NAMALWA (cell line): ENCODE measurements at regions not wholly inside any gene's neighbourhood (a gene's known extent, or its start where the extent isn't known, plus 50 kb on each side); places are given as distances from the start of the nearest gene placed in this dataset.
"Not testable (repeated sequence)": the region's sequence is repeated elsewhere in the genome, so short reads cannot be mapped to it uniquely, and the experiment has no call there.

ENCODE experiments used
- DNase-seq: peaks from one replicate; pipeline ENCODE4 v3.0.0-alpha.2; 2015; ENCODE audit warnings: low spot score

- DNase-seq: no peak
Measured at GRCh38 chrX:53883196-53883595, 161.1 kb downstream of the PHF8 start.

- DNase-seq: no peak
Measured at GRCh38 chrX:53882331-53882730, 161.9 kb downstream of the PHF8 start.

GRCh38 chrX:53880786-53881185, 163.5 kb downstream of the PHF8 start:
- not testable (repeated sequence) for DNase-seq

GRCh38 chrX:53859890-53860289, 173.4 kb upstream of the HUWE1 start:
- DNase-seq: no peak

- peak; percentile 55 for DNase-seq
Measured at GRCh38 chrX:53831662-53832635, 145.4 kb upstream of the HUWE1 start.

GRCh38 chrX:53824686-53825085, 138.2 kb upstream of the HUWE1 start:
- no peak for DNase-seq

- DNase-seq: not testable (repeated sequence)
Measured at GRCh38 chrX:53818115-53818514, 131.6 kb upstream of the HUWE1 start.

- DNase-seq: no peak
Measured at GRCh38 chrX:53817548-53817947, 131.0 kb upstream of the HUWE1 start.

GRCh38 chrX:53813670-53814440, 127.3 kb upstream of the HUWE1 start:
- no peak for DNase-seq

GRCh38 chrX:53798281-53798680, 111.8 kb upstream of the HUWE1 start:
- DNase-seq: no peak

- DNase-seq: no peak
Measured at GRCh38 chrX:53795576-53795975, 109.1 kb upstream of the HUWE1 start.

- no peak for DNase-seq
Measured at GRCh38 chrX:53794181-53794580, 107.7 kb upstream of the HUWE1 start.

GRCh38 chrX:53768865-53769264, 82.3 kb upstream of the HUWE1 start:
- DNase-seq: no peak

GRCh38 chrX:53768451-53768850, 81.9 kb upstream of the HUWE1 start:
- DNase-seq: no peak

GRCh38 chrX:53767544-53767943, 81.0 kb upstream of the HUWE1 start:
- DNase-seq: no peak

- not testable (repeated sequence) for DNase-seq
Measured at GRCh38 chrX:53757181-53757580, 70.7 kb upstream of the HUWE1 start.

GRCh38 chrX:53746718-53747117, 60.2 kb upstream of the HUWE1 start:
- no peak for DNase-seq

GRCh38 chrX:53743244-53743643, 56.7 kb upstream of the HUWE1 start:
- no peak for DNase-seq

- no peak for DNase-seq
Measured at GRCh38 chrX:53738370-53738906, 51.9 kb upstream of the HUWE1 start.
